Ishikawa (cell line): ENCODE measurements at regions not wholly inside any gene's neighbourhood (a gene's known extent, or its start where the extent isn't known, plus 50 kb on each side); places are given as distances from the start of the nearest gene placed in this dataset.

Source experiments
- CEBPB ChIP-seq: IDR thresholded peaks from 2 replicates; pipeline ENCODE4 v1.6.1; 2012
- CREB1 ChIP-seq: IDR thresholded peaks from 2 replicates; pipeline ENCODE4 v1.6.1; 2012; ENCODE audit warnings: low read depth
- EGR1 ChIP-seq: IDR thresholded peaks from 2 replicates; pipeline ENCODE4 v1.6.1; 2012
- EP300 ChIP-seq: IDR thresholded peaks from 2 replicates; pipeline ENCODE4 v1.6.1; 2012; ENCODE audit warnings: borderline replicate concordance
- FOXM1 ChIP-seq: IDR thresholded peaks from 2 replicates; pipeline ENCODE4 v1.6.1; 2012; ENCODE audit warnings: low read depth, borderline replicate concordance
- NFIC ChIP-seq: IDR thresholded peaks from 2 replicates; pipeline ENCODE4 v1.6.1; 2012
- RAD21 ChIP-seq: IDR thresholded peaks from 2 replicates; pipeline ENCODE4 v1.6.1; 2012; ENCODE audit warnings: low read depth
- TAF1 ChIP-seq: IDR thresholded peaks from 2 replicates; pipeline ENCODE4 v1.6.1; 2012; ENCODE audit warnings: low read depth, mild to moderate bottlenecking
- TCF12 ChIP-seq: IDR thresholded peaks from 2 replicates; pipeline ENCODE4 v1.6.1; 2012; ENCODE audit warnings: low read depth
- TEAD4 ChIP-seq: IDR thresholded peaks from 2 replicates; pipeline ENCODE4 v1.6.1; 2012
- YY1 ChIP-seq: IDR thresholded peaks from 2 replicates; pipeline ENCODE4 v1.6.1; 2012; ENCODE audit warnings: low read depth
- ZBTB7A ChIP-seq: IDR thresholded peaks from 2 replicates; pipeline ENCODE4 v1.6.1; 2012; ENCODE audit warnings: low read depth
- TF ChIP-seq, protein P1 (sequence below): IDR thresholded peaks from 2 replicates; pipeline ENCODE4 v1.6.1; 2012
- TF ChIP-seq, protein P2 (sequence below): IDR thresholded peaks from 2 replicates; pipeline ENCODE4 v1.6.1; 2012; ENCODE audit warnings: low read depth, mild to moderate bottlenecking
- TF ChIP-seq, protein P3 (sequence below): IDR thresholded peaks from 2 replicates; pipeline ENCODE4 v1.6.1; 2012

DNA sequence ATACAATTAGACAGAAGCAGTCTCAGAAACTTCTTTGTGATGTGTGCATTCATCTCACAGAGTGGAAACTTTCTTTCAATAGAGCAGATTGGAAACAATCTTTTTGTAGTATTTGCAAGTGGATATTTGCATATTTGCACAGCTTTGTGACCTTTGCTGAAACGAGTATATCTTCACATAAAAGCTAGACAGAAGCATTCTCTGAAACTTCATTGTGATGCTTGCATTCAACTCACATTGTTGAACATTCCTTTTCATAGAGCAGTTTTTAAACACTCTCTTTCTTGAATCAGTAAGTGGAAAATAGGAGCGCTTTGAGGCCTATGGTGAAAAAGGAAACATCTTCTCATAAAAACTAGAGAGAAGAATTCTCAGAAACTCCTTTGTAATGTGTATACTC lies 657.9 kb upstream of the ZNF337 start:
- TF ChIP-seq, protein P1, sequence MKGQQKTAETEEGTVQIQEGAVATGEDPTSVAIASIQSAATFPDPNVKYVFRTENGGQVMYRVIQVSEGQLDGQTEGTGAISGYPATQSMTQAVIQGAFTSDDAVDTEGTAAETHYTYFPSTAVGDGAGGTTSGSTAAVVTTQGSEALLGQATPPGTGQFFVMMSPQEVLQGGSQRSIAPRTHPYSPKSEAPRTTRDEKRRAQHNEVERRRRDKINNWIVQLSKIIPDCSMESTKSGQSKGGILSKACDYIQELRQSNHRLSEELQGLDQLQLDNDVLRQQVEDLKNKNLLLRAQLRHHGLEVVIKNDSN: no peak
- TF ChIP-seq ZBTB7A (no peak), NFIC (no peak), FOXM1 (no peak), CREB1 (no peak), TAF1 (no peak), TEAD4 (no peak), CEBPB (no peak)
- TF ChIP-seq, protein P2, sequence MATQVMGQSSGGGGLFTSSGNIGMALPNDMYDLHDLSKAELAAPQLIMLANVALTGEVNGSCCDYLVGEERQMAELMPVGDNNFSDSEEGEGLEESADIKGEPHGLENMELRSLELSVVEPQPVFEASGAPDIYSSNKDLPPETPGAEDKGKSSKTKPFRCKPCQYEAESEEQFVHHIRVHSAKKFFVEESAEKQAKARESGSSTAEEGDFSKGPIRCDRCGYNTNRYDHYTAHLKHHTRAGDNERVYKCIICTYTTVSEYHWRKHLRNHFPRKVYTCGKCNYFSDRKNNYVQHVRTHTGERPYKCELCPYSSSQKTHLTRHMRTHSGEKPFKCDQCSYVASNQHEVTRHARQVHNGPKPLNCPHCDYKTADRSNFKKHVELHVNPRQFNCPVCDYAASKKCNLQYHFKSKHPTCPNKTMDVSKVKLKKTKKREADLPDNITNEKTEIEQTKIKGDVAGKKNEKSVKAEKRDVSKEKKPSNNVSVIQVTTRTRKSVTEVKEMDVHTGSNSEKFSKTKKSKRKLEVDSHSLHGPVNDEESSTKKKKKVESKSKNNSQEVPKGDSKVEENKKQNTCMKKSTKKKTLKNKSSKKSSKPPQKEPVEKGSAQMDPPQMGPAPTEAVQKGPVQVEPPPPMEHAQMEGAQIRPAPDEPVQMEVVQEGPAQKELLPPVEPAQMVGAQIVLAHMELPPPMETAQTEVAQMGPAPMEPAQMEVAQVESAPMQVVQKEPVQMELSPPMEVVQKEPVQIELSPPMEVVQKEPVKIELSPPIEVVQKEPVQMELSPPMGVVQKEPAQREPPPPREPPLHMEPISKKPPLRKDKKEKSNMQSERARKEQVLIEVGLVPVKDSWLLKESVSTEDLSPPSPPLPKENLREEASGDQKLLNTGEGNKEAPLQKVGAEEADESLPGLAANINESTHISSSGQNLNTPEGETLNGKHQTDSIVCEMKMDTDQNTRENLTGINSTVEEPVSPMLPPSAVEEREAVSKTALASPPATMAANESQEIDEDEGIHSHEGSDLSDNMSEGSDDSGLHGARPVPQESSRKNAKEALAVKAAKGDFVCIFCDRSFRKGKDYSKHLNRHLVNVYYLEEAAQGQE: no peak

DNA sequence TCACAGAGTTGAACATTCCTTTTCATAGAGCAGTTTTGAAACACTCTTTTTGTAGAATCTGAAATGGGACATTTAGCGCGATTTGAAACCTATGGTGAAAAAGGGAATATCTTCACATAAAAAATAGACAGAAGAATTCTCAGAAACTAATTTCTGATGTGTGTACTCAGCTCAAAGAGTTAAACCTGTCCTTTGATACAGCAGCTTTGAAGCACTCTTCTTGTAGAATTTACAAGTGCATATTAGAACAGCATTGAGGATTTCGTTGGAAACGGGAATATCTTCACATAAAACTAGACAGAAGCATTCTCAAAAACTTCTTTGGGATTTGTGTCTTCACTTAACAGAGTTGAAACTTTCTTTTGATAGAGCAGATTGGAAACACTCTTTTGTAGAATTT lies 650.7 kb upstream of the ZNF337 start:
- no peak for TF ChIP-seq EP300
- TF ChIP-seq CEBPB: no peak
- TF ChIP-seq, protein P2: no peak
- no peak for TF ChIP-seq RAD21
- no peak for TF ChIP-seq TEAD4
- no peak for TF ChIP-seq TCF12
- TF ChIP-seq FOXM1: no peak
- TF ChIP-seq, protein P1: no peak
- TF ChIP-seq TAF1: no peak
- TF ChIP-seq CREB1: no peak
- TF ChIP-seq EGR1: no peak
- TF ChIP-seq YY1: no peak

DNA sequence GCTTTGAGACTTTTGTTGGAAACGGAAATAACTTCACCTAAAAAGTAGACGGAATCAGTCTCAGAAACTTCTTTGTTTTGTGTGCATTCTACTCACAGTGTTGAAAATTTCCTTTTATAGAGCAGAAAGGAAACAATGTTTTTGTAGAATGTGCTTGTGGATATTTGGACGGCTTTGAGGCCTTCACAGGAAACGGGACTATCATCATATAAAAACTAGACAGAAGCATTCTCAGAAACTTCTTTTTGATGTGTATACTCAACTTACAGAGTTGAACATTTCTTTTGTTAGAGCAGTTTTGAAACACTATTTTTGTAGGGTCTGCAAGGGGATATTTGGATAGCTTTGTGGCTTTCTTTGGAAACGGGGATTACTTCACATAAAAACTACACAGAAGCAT lies 627.5 kb upstream of the ZNF337 start:
- TF ChIP-seq ZBTB7A (no peak), YY1 (no peak), CEBPB (no peak), EGR1 (no peak), NFIC (no peak), EP300 (no peak), FOXM1 (no peak), RAD21 (no peak), TCF12 (no peak), CREB1 (no peak), TEAD4 (no peak), TAF1 (no peak)
- TF ChIP-seq, protein P2: no peak
- TF ChIP-seq, protein P3, sequence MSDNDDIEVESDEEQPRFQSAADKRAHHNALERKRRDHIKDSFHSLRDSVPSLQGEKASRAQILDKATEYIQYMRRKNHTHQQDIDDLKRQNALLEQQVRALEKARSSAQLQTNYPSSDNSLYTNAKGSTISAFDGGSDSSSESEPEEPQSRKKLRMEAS: no peak
- TF ChIP-seq, protein P1: no peak

DNA sequence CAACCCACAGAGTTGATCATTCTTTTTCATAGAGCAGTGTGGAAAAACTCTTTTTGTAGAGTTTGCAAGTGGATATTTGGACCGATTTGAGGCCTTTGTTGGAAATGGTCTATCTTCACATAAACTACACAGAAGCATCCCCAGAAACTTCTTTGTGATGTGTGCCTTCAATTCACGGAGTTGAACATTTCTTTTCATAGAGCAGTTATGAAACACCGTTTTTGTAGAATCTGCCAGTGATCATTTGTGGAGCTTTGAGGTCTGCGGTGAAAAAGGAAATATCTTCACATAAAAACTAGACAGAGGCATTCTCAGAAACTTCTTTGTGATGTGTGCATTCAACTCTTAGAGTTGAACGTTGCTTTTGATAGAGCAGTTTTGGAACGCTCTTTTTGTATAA lies 618.4 kb upstream of the ZNF337 start:
- TF ChIP-seq ZBTB7A (no peak), TAF1 (no peak), TEAD4 (no peak), EGR1 (no peak), YY1 (no peak), FOXM1 (no peak), TCF12 (no peak), EP300 (no peak), NFIC (no peak), RAD21 (no peak), CEBPB (no peak), CREB1 (no peak)
- TF ChIP-seq, protein P1: no peak
- TF ChIP-seq, protein P3: no peak
- TF ChIP-seq, protein P2: no peak
